Endothelial cell of umbilical vein (primary cell): ENCODE measurements at regions not wholly inside any gene's neighbourhood (a gene's known extent, or its start where the extent isn't known, plus 50 kb on each side); places are given as distances from the start of the nearest gene placed in this dataset.

Source experiments
- BruUV-seq: library from RNA; stranded (reverse); fragments of 400-500 nt; replicated peaks from 2 replicates; lab custom pipeline; 2021; lab: Mats Ljungman, UMichigan
- CTCF ChIA-PET: fragments of 300-600, 350-600 bp; sonication (Branson Sonifier 250); formaldehyde crosslinking; loops from one replicate; lab custom pipeline; 2021; ENCODE audit warnings: antibody characterized with exemption, inconsistent platforms; lab: Charles Lee
- POLR2A ChIA-PET: fragments of 300-600, 350-600 bp; sonication (Branson Sonifier 250); formaldehyde crosslinking; loops from one replicate; lab custom pipeline; 2021; ENCODE audit warnings: antibody characterized with exemption, inconsistent platforms; lab: Charles Lee
- DNase-seq: peaks from one replicate; pipeline ENCODE4 v3.0.0-alpha.2; 2011; ENCODE audit warnings: low read depth, low spot score
- FAIRE-seq: peaks from 2 replicates; lab custom pipeline; 2011; peaks lifted over from hg19 to GRCh38; lab: Jason Lieb, UNC
- H2AFZ ChIP-seq: 2 replicates; pipeline ENCODE4 v1.6.0; 2012; ENCODE audit warnings: low read depth, low read length, control low read depth, inconsistent platforms
- H3K27ac ChIP-seq: 2 replicates; pipeline ENCODE4 v1.5.1; 2011; ENCODE audit warnings: low read depth, mild to moderate bottlenecking, control low read depth, low read length, moderate library complexity; ENCODE audit not compliant: insufficient read depth
- H3K27me3 ChIP-seq, 2 experiments: 2 replicates each; pipeline versions ENCODE4 v1.6.0 to v1.6.1; 2011; ENCODE audit warnings: low read length in 2 of 2, mixed read lengths in 1 of 2; ENCODE audit not compliant: control insufficient read depth in 2 of 2, insufficient read depth in 2 of 2
- H3K36me3 ChIP-seq, 2 experiments: 2 replicates in 1 of 2; 3 replicates in 1 of 2; pipeline ENCODE4 v1.5.1; 2011; ENCODE audit warnings: low read length in 2 of 2, mild to moderate bottlenecking in 1 of 2, moderate library complexity in 1 of 2; ENCODE audit not compliant: control insufficient read depth in 2 of 2, insufficient read depth in 2 of 2; ENCODE audit errors: extremely low read depth in 1 of 2
- H3K4me1 ChIP-seq: 3 replicates; pipeline ENCODE4 v1.5.1; 2011; ENCODE audit warnings: mild to moderate bottlenecking, low read length; ENCODE audit not compliant: control insufficient read depth, insufficient read depth; ENCODE audit errors: extremely low read depth
- H3K4me2 ChIP-seq: 2 replicates; pipeline ENCODE4 v1.6.1; 2011; ENCODE audit warnings: low read length, control low read depth, mixed read lengths; ENCODE audit not compliant: insufficient read depth
- H3K4me3 ChIP-seq, 3 experiments: fragments of 200-600 bp in 1 of 3; sonication (generic), shearing (Covaris generic) in 1 of 3; replicated peaks in 1 of 3; 2 replicates each; pipeline ENCODE4 v1.5.1; 2011 to 2016; ENCODE audit warnings: control low read depth in 3 of 3, low read length in 3 of 3, mild to moderate bottlenecking in 2 of 3, inconsistent platforms in 1 of 3, low read depth in 1 of 3, moderate library complexity in 1 of 3; ENCODE audit not compliant: insufficient read depth in 1 of 3
- H3K79me2 ChIP-seq: 2 replicates; pipeline ENCODE4 v1.6.0; 2012; ENCODE audit warnings: low read length, inconsistent platforms; ENCODE audit not compliant: control insufficient read depth, insufficient read depth
- H3K9ac ChIP-seq: replicated peaks from 2 replicates; pipeline ENCODE3; 2011; ENCODE audit warnings: low read length, control low read depth; ENCODE audit not compliant: insufficient read depth; ENCODE audit errors: extremely low read depth
- H3K9me1 ChIP-seq: replicated peaks from 3 replicates; pipeline ENCODE4 v1.6.0; 2011; ENCODE audit warnings: mild to moderate bottlenecking, low read length; ENCODE audit not compliant: control insufficient read depth, insufficient read depth; ENCODE audit errors: extremely low read depth
- H3K9me3 ChIP-seq: replicated peaks from 2 replicates; pipeline ENCODE4 v1.5.1; 2012; ENCODE audit warnings: low read length, inconsistent platforms; ENCODE audit not compliant: control insufficient read depth, insufficient read depth
- H4K20me1 ChIP-seq: replicated peaks from 2 replicates; pipeline ENCODE3; 2011; ENCODE audit warnings: mild to moderate bottlenecking, low read length; ENCODE audit not compliant: control insufficient read depth, insufficient read depth; ENCODE audit errors: extremely low read depth
- CTCF ChIP-seq, 2 donors: IDR thresholded peaks; 1 replicate in 1 of 2; 2 replicates in 1 of 2; pipeline ENCODE4 v1.5.1; 2011; ENCODE audit warnings: low read length in 2 of 2, mild to moderate bottlenecking in 2 of 2, moderate library complexity in 2 of 2, control low read depth in 1 of 2, inconsistent platforms in 1 of 2, low read depth in 1 of 2; ENCODE audit not compliant: insufficient read depth in 1 of 2; ENCODE audit errors: extremely low read depth in 1 of 2
- EZH2 ChIP-seq: IDR thresholded peaks from 2 replicates; pipeline ENCODE4 v1.6.1; 2012; ENCODE audit warnings: borderline replicate concordance, low read depth, mild to moderate bottlenecking, moderate library complexity, low read length, inconsistent platforms; ENCODE audit not compliant: severe bottlenecking
- FOS ChIP-seq: IDR thresholded peaks from 2 replicates; pipeline ENCODE4 v1.6.1; 2011; ENCODE audit warnings: mild to moderate bottlenecking, low read length, moderate library complexity, borderline replicate concordance; ENCODE audit not compliant: insufficient read depth
- GATA2 ChIP-seq: IDR thresholded peaks from 2 replicates; pipeline ENCODE4 v1.7.0; 2011; ENCODE audit warnings: low read depth, mild to moderate bottlenecking, moderate library complexity, mixed read lengths, low read length; ENCODE audit not compliant: insufficient read length, insufficient read depth
- JUN ChIP-seq: IDR thresholded peaks from 2 replicates; pipeline ENCODE4 v1.6.1; 2011; ENCODE audit warnings: borderline replicate concordance, low read depth; ENCODE audit not compliant: insufficient read length, insufficient read depth
- MAX ChIP-seq: IDR thresholded peaks from 2 replicates; pipeline ENCODE4 v1.6.1; 2011; ENCODE audit not compliant: insufficient read depth, insufficient read length
- MYC ChIP-seq: IDR thresholded peaks from one replicate; pipeline ENCODE4 v1.6.1; 2011; ENCODE audit warnings: mild to moderate bottlenecking, low read depth, low read length
- POLR2A ChIP-seq: IDR thresholded peaks from 2 replicates; pipeline ENCODE4 v1.6.1; 2012; ENCODE audit warnings: low read depth, mild to moderate bottlenecking, control low read depth, low read length
- POLR2AphosphoS5 ChIP-seq: IDR thresholded peaks from 2 replicates; pipeline ENCODE4 v1.6.1; 2012; ENCODE audit warnings: low read depth, mild to moderate bottlenecking, control low read depth, low read length, moderate library complexity; ENCODE audit not compliant: insufficient read depth
- dilution Hi-C: fragments of 300-500 bp; cut with MboI; formaldehyde crosslinking; loops from one replicate; pipeline ENCODE4 v1.15.0; 2019; ENCODE audit warnings: low sequenced_read_pairs; ENCODE audit not compliant: extremely low pct_ligation_motif_present
- intact Hi-C: fragments of 100-400 bp; cut with micrococcal nuclease; formaldehyde crosslinking; loops from one replicate; pipeline ENCODE4 v1.10.0; 2022

GRCh38 chr3:134709076-134709475 is 58.3 kb upstream of the KY start:
- Histone ChIP-seq H2AFZ (peak overlapping the region; percentile 28), H3K27me3 (no peaks in the 10 kb centered on the region), H3K4me3 (no peak overlapping the region), H3K27ac (peak overlapping the region; percentile 82), H3K9me1 (no peaks in the 10 kb centered on the region), H3K4me2 (peak overlapping the region; percentile 22), H3K9ac (peak overlapping the region; percentile 46), H3K9me3 (no peaks in the 10 kb centered on the region), H4K20me1 (no peaks in the 10 kb centered on the region), H3K4me1 (peaks cover 17% of the 10 kb centered on the region), H3K79me2 (no peaks in the 10 kb centered on the region), H3K36me3 (no peaks in the 10 kb centered on the region)
- intact Hi-C loops = no loop called here
- no peak for FAIRE-seq
- dilution Hi-C loops = no loop called here
- TF ChIP-seq MYC (no peak), FOS (no peak), POLR2A (no peak), GATA2 (no peak), EZH2 (no peak), CTCF (IDR thresholded peaks at IDR 0.05; ENCODE audit: extremely low read depth in 1 of 2, insufficient read depth in 1 of 2, low read depth in 1 of 2, low read length in 2 of 2) (no peak), MAX (no peak), JUN (no peak), POLR2AphosphoS5 (no peak)
- ChIA-PET POLR2A (no interaction called here), CTCF (no interaction called here)
- BruUV-seq = TSS peak; percentile 45
- DNase-seq = no peak
